K562 (cell line): ENCODE measurements at regions not wholly inside any gene's neighbourhood (a gene's known extent, or its start where the extent isn't known, plus 50 kb on each side); places are given as distances from the start of the nearest gene placed in this dataset.

Experiments used
- ATAC-seq: fragments of 200-7000 bp; cut with Tn5 transposase; 3 replicates; pipeline ENCODE4 v1.9.1; 2020; ENCODE audit warnings: moderate library complexity
- BruUV-seq: library from RNA; stranded (reverse); fragments of 400-500 nt; replicated peaks from 2 replicates; lab custom pipeline; 2021; lab: Mats Ljungman, UMichigan
- CTCF ChIA-PET: fragments of 300-600 bp; formaldehyde crosslinking; extraction: SDS; loops from one replicate; lab custom pipeline; 2021; ENCODE audit warnings: low intra/inter-chr PET ratio; lab: Yijun Ruan, JAX
- POLR2A ChIA-PET: fragments of 300-600, 350-650 bp; sonication (Branson Sonifier 250); formaldehyde crosslinking; extraction: SDS; loops from one replicate; lab custom pipeline; 2021; ENCODE audit warnings: antibody characterized with exemption, inconsistent platforms; lab: Yijun Ruan, JAX
- DNase-seq, 4 experiments: peaks; one replicate each; pipeline versions ENCODE4 v3.0.0 to v3.0.0-alpha.2; 2011 to 2018; ENCODE audit warnings: low spot score in 3 of 4, mixed read lengths in 3 of 4; ENCODE audit errors: extremely low read depth in 1 of 4
- FAIRE-seq: peaks from 2 replicates; lab custom pipeline; 2011; peaks lifted over from hg19 to GRCh38; lab: Jason Lieb, UNC
- H2AFZ ChIP-seq: 2 replicates; pipeline ENCODE4 v1.6.0; 2011; ENCODE audit warnings: low read depth, low read length, control low read depth, inconsistent platforms
- H3K27ac ChIP-seq: fragments of 200-600 bp; 3 replicates; pipeline ENCODE4 v1.8.0; 2011; ENCODE audit warnings: low read depth, mild to moderate bottlenecking, control low read depth, inconsistent platforms, low read length, moderate library complexity, mixed read lengths; ENCODE audit errors: extremely low read depth
- H3K27me3 ChIP-seq, 2 experiments: fragments of 300-600 bp in 1 of 2; 2 replicates in 1 of 2; 3 replicates in 1 of 2; pipeline versions ENCODE4 v1.6.0 to v1.8.0; 2011; ENCODE audit warnings: inconsistent platforms in 2 of 2, low read length in 2 of 2, mild to moderate bottlenecking in 1 of 2, mixed read lengths in 1 of 2, moderate library complexity in 1 of 2; ENCODE audit not compliant: control insufficient read depth in 2 of 2, insufficient read depth in 2 of 2
- H3K36me3 ChIP-seq: fragments of 300-600 bp; 3 replicates; pipeline ENCODE4 v1.8.0; 2011; ENCODE audit warnings: mild to moderate bottlenecking, low read length, inconsistent platforms; ENCODE audit not compliant: control insufficient read depth, insufficient read depth
- H3K4me1 ChIP-seq, 2 experiments: fragments of 200-600 bp in 1 of 2; replicated peaks in 1 of 2; 2 replicates in 1 of 2; 3 replicates in 1 of 2; pipeline versions ENCODE4 v1.5.1 to v1.8.0; 2011; ENCODE audit warnings: inconsistent platforms in 2 of 2, low read length in 2 of 2, mild to moderate bottlenecking in 1 of 2, mixed read lengths in 1 of 2, moderate library complexity in 1 of 2; ENCODE audit not compliant: control insufficient read depth in 2 of 2, insufficient read depth in 2 of 2
- H3K4me2 ChIP-seq: 2 replicates; pipeline ENCODE4 v1.6.1; 2011; ENCODE audit warnings: low read length, control low read depth, inconsistent platforms, mixed read lengths; ENCODE audit not compliant: insufficient read depth
- H3K4me3 ChIP-seq: fragments of 200-600 bp; sonication (generic), shearing (Covaris generic); 2 replicates; pipeline ENCODE4 v1.5.1; 2016; ENCODE audit warnings: control low read depth, inconsistent platforms
- H3K79me2 ChIP-seq: fragments of 200-600 bp; 3 replicates; pipeline ENCODE4 v1.8.0; 2011; ENCODE audit warnings: low read length, inconsistent platforms; ENCODE audit not compliant: control insufficient read depth, insufficient read depth
- H3K9ac ChIP-seq, 2 experiments: 2 replicates each; pipeline versions ENCODE4 v1.6.0 to v1.6.1; 2011; ENCODE audit warnings: low read depth in 2 of 2, low read length in 2 of 2, control low read depth in 1 of 2, inconsistent platforms in 1 of 2, mild to moderate bottlenecking in 1 of 2, mixed read lengths in 1 of 2; ENCODE audit not compliant: insufficient read depth in 1 of 2
- H3K9me1 ChIP-seq: one replicate; pipeline ENCODE4 v1.6.0; 2011; ENCODE audit warnings: inconsistent platforms, mild to moderate bottlenecking, low read length, moderate library complexity; ENCODE audit not compliant: control insufficient read depth, insufficient read depth
- H3K9me3 ChIP-seq: replicated peaks from 2 replicates; pipeline ENCODE4 v1.5.1; 2011; ENCODE audit warnings: low read depth, low read length, inconsistent platforms; ENCODE audit not compliant: control insufficient read depth, insufficient read depth
- H4K20me1 ChIP-seq: replicated peaks from 2 replicates; pipeline ENCODE4 v1.6.1; 2011; ENCODE audit warnings: low read length, inconsistent platforms, mixed read lengths; ENCODE audit not compliant: control insufficient read depth, insufficient read depth
- ARNT ChIP-seq, 2 experiments: fragments of 450-650 bp; IDR thresholded peaks; 2 replicates each; pipeline ENCODE4 v1.6.1; 2016; ENCODE audit warnings: mild to moderate bottlenecking in 1 of 2
- DDX20 ChIP-seq: fragments of 450-650 bp; IDR thresholded peaks from 2 replicates; pipeline ENCODE4 v1.6.1; 2016; ENCODE audit warnings: missing genetic modification characterization, low read depth, mild to moderate bottlenecking, missing compliant biosample characterization, moderate library complexity
- KLF13 ChIP-seq: fragments of 450-650 bp; IDR thresholded peaks from 2 replicates; pipeline ENCODE4 v1.6.1; 2016; ENCODE audit warnings: missing genetic modification characterization, low read depth, mild to moderate bottlenecking, missing compliant biosample characterization, moderate library complexity, borderline replicate concordance
- NFYB ChIP-seq: IDR thresholded peaks from 2 replicates; pipeline ENCODE4 v1.6.1; 2011; ENCODE audit warnings: mild to moderate bottlenecking, moderate library complexity; ENCODE audit not compliant: insufficient read length; ENCODE audit errors: extremely low read depth
- NUFIP1 ChIP-seq: fragments of 450-650 bp; IDR thresholded peaks from 2 replicates; pipeline ENCODE4 v1.6.1; 2018; ENCODE audit not compliant: partially characterized antibody
- PRDM10 ChIP-seq: fragments of 450-650 bp; IDR thresholded peaks from 2 replicates; pipeline ENCODE4 v1.6.1; 2018; ENCODE audit not compliant: partially characterized antibody
- PTBP1 ChIP-seq: fragments of 200-400 bp; formaldehyde crosslinking; IDR thresholded peaks from 2 replicates; pipeline ENCODE4 v1.6.1; 2017; ENCODE audit warnings: low read depth, low read length
- RREB1 ChIP-seq: fragments of 250-450 bp; sonication (Bioruptor Pico); IDR thresholded peaks from 2 replicates; pipeline ENCODE4 v1.4.0; 2020
- SMAD4 ChIP-seq: fragments of 250-450 bp; sonication (Bioruptor Pico); conservative IDR thresholded peaks from 2 replicates; pipeline ENCODE4 v1.8.0; 2021; ENCODE audit warnings: inconsistent platforms, mild to moderate bottlenecking, moderate library complexity
- ZEB2 ChIP-seq: fragments of 450-650 bp; IDR thresholded peaks from 2 replicates; pipeline ENCODE4 v1.6.1; 2016
- WGBS: fragments of 100-300 bp; shearing (Covaris generic); methylation state at CpG from one replicate; pipeline ENCODE4 v1.1.6; 2016; ENCODE audit warnings: low coverage, mixed read lengths; ENCODE audit not compliant: insufficient coverage; ENCODE audit errors: missing lambda C conversion rate; 5-methylcytosine and 5-hydroxymethylcytosine counted together
- in situ Hi-C: fragments of 300-500 bp; cut with MboI; formaldehyde crosslinking; loops from 4 replicates; pipeline ENCODE4 v1.15.0; 2018; ENCODE audit warnings: inconsistent platforms, mixed read lengths
- intact Hi-C: fragments of 100-400 bp; cut with micrococcal nuclease; formaldehyde crosslinking; loops from 2 replicates; pipeline ENCODE4 v1.14.2; 2022

- no peaks in the 10 kb centered on the region for H4K20me1 ChIP-seq
- CTCF ChIA-PET, result no interaction called here
- TF ChIP-seq RREB1 (CRISPR knock-in tag), result no peak
- TF ChIP-seq NUFIP1, result no peak
- no peak for TF ChIP-seq SMAD4
- no peak for TF ChIP-seq PTBP1
- TF ChIP-seq ZEB2, result no peak
- TF ChIP-seq DDX20 (tag), result no peak
- no peak for TF ChIP-seq NFYB
- no peak for TF ChIP-seq PRDM10
- no peak for TF ChIP-seq KLF13 (tag)
- no peak for TF ChIP-seq ARNT (IDR thresholded peaks at IDR 0.05)
These were observed 419.7 kb downstream of the ATP23 start for GRCh38 chr12:58361056-58361455.

More at GRCh38 chr12:58361056-58361455, 419.7 kb downstream of the ATP23 start:
- 2% methylated on average over 3 of the region's 3 CpGs for WGBS
- no peak for ATAC-seq
- Histone ChIP-seq H3K4me2 (no peak overlapping the region), H3K4me1 (no peaks in the 10 kb centered on the region), H3K79me2 (no peaks in the 10 kb centered on the region), H3K4me3 (no peak overlapping the region), H3K36me3 (no peaks in the 10 kb centered on the region), H3K9me3 (no peaks in the 10 kb centered on the region), H2AFZ (no peak overlapping the region), H3K9ac (no peak overlapping the region), H3K27ac (no peak overlapping the region), H3K9me1 (no peaks in the 10 kb centered on the region), H3K27me3 (no peaks in the 10 kb centered on the region)
- no peak for FAIRE-seq
- no peak for DNase-seq
- POLR2A ChIA-PET, result no interaction called here
- intact Hi-C loops (no loop called here), in situ Hi-C loops (no loop called here)
- BruUV-seq, result no TSS peak
